B cell (primary cell): ENCODE measurements at regions not wholly inside any gene's neighbourhood (a gene's known extent, or its start where the extent isn't known, plus 50 kb on each side); places are given as distances from the start of the nearest gene placed in this dataset.

Experiments
- ATAC-seq: fragments of 200-7000 bp; cut with Tn5 transposase; one replicate; pipeline ENCODE4 v1.10.0; 2021; ENCODE audit warnings: low read depth, mild to moderate bottlenecking, moderate number of reproducible peaks, moderate library complexity
- CTCF ChIA-PET: fragments of 350-600 bp; sonication (Branson Sonifier 250); formaldehyde crosslinking; loops from one replicate; lab custom pipeline; 2021; ENCODE audit warnings: antibody characterized with exemption, inconsistent platforms; lab: Charles Lee
- POLR2A ChIA-PET: fragments of 350-600 bp; sonication (Branson Sonifier 250); formaldehyde crosslinking; loops from one replicate; lab custom pipeline; 2021; ENCODE audit warnings: antibody characterized with exemption; lab: Charles Lee
- DNase-seq: peaks from one replicate; pipeline ENCODE4 v3.0.0; 2013
- H2AFZ ChIP-seq: 2 replicates; pipeline ENCODE4 v1.6.1; 2012; ENCODE audit warnings: mild to moderate bottlenecking, low read depth, low read length; ENCODE audit not compliant: insufficient read depth, poor library complexity, severe bottlenecking
- H3K27ac ChIP-seq, 2 donors: 1 replicate in 1 of 2; 2 replicates in 1 of 2; pipeline ENCODE4 v1.5.1; 2012 to 2013; ENCODE audit warnings: low read length in 2 of 2, mild to moderate bottlenecking in 2 of 2, moderate library complexity in 1 of 2
- H3K27me3 ChIP-seq, 4 experiments: fragments of 200-600 bp in 1 of 4; sonication (generic) in 1 of 4; replicated peaks in 1 of 4; 1 replicate in 2 of 4; 2 replicates in 2 of 4; pipeline versions ENCODE4 v1.6.1 to v1.7.0; 2013 to 2016; ENCODE audit warnings: low read length in 3 of 4, mild to moderate bottlenecking in 2 of 4, mixed read lengths in 1 of 4, moderate library complexity in 1 of 4; ENCODE audit not compliant: insufficient read depth in 4 of 4, control insufficient read depth in 3 of 4; ENCODE audit errors: control extremely low read depth in 1 of 4
- H3K36me3 ChIP-seq, 2 experiments: replicated peaks in 1 of 2; 1 replicate in 1 of 2; 2 replicates in 1 of 2; pipeline versions ENCODE4 v1.6.1 to v1.7.1; 2013; ENCODE audit warnings: low read length in 1 of 2; ENCODE audit not compliant: insufficient read depth in 2 of 2, control insufficient read depth in 1 of 2; ENCODE audit errors: control extremely low read depth in 1 of 2, extremely low read depth in 1 of 2
- H3K4me1 ChIP-seq, 2 donors: fragments of 200-600 bp in 1 of 2; sonication (generic) in 1 of 2; 1 replicate in 1 of 2; 2 replicates in 1 of 2; pipeline versions ENCODE4 v1.5.1 to v1.6.1; 2013 to 2017; ENCODE audit warnings: low read length in 2 of 2; ENCODE audit not compliant: control insufficient read depth in 2 of 2, insufficient read depth in 2 of 2
- H3K4me2 ChIP-seq: replicated peaks from 2 replicates; pipeline ENCODE3; 2012; ENCODE audit warnings: mild to moderate bottlenecking, low read depth, low read length; ENCODE audit not compliant: poor library complexity, severe bottlenecking
- H3K4me3 ChIP-seq, 5 experiments: fragments of 200-600 bp in 1 of 5; sonication (generic) in 1 of 5; 1 replicate in 3 of 5; 2 replicates in 2 of 5; pipeline versions ENCODE4 v1.5.1 to v1.7.0; 2011 to 2016; ENCODE audit warnings: low read length in 4 of 5, mild to moderate bottlenecking in 4 of 5, low read depth in 2 of 5, control low read depth in 1 of 5, moderate library complexity in 1 of 5; ENCODE audit not compliant: insufficient read depth in 1 of 5; ENCODE audit errors: control extremely low read depth in 1 of 5, extremely low read depth in 1 of 5
- H3K79me2 ChIP-seq: fragments of 200-600 bp; sonication (generic); one replicate; pipeline ENCODE4 v1.6.0; 2016; ENCODE audit warnings: low read length; ENCODE audit not compliant: control insufficient read depth, insufficient read depth
- H3K9ac ChIP-seq: fragments of 200-600 bp; sonication (generic); 2 replicates; pipeline ENCODE4 v1.6.1; 2017; ENCODE audit warnings: mild to moderate bottlenecking, low read length, moderate library complexity
- H3K9me3 ChIP-seq, 3 donors: one replicate each; pipeline versions ENCODE4 v1.6.1 to v1.7.1; 2013; ENCODE audit warnings: low read length in 2 of 3; ENCODE audit not compliant: control insufficient read depth in 2 of 3, insufficient read depth in 1 of 3; ENCODE audit errors: control extremely low read depth in 1 of 3
- H4K20me1 ChIP-seq: 2 replicates; pipeline ENCODE4 v1.6.0; 2012; ENCODE audit warnings: mild to moderate bottlenecking, low read length; ENCODE audit not compliant: insufficient read depth, control insufficient read depth, poor library complexity, severe bottlenecking
- H3K27ac Mint-ChIP-seq: one replicate; pipeline ENCODE4 v1.8.0; 2021; ENCODE audit warnings: mixed read lengths
- H3K27me3 Mint-ChIP-seq: one replicate; pipeline ENCODE4 v1.8.0; 2021; ENCODE audit warnings: mixed read lengths
- H3K4me1 Mint-ChIP-seq: one replicate; pipeline ENCODE4 v1.8.0; 2021; ENCODE audit warnings: mixed read lengths
- H3K4me3 Mint-ChIP-seq: one replicate; pipeline ENCODE4 v1.8.0; 2021; ENCODE audit warnings: mixed read lengths
- H3K9me3 Mint-ChIP-seq: one replicate; pipeline ENCODE4 v1.8.0; 2022; ENCODE audit warnings: mixed read lengths; ENCODE audit not compliant: insufficient read depth
- CTCF ChIP-seq: fragments of 200-600 bp; IDR thresholded peaks from one replicate; pipeline ENCODE4 v1.8.0; 2022; ENCODE audit warnings: antibody characterized with exemption, mild to moderate bottlenecking
- EZH2 ChIP-seq: IDR thresholded peaks from 2 replicates; pipeline ENCODE4 v1.6.1; 2012; ENCODE audit warnings: borderline replicate concordance, low read depth, mild to moderate bottlenecking, moderate library complexity, low read length; ENCODE audit not compliant: insufficient read depth, poor library complexity, severe bottlenecking
- WGBS: methylation state at CpG from one replicate; pipeline ENCODE4 v1.1.5; 2013; ENCODE audit warnings: missing lambda C conversion rate; ENCODE audit not compliant: insufficient coverage; 5-methylcytosine and 5-hydroxymethylcytosine counted together
- intact Hi-C: fragments of 100-400 bp; cut with micrococcal nuclease; formaldehyde crosslinking; loops from one replicate; pipeline ENCODE4 v1.10.0; 2022

- no peaks in the 10 kb centered on the region for H3K36me3 ChIP-seq
- no peak overlapping the region for H3K27ac ChIP-seq
- H4K20me1 ChIP-seq: no peaks in the 10 kb centered on the region
- ChIA-PET CTCF (no interaction called here), POLR2A (no interaction called here)
- no peaks in the 10 kb centered on the region for H3K27me3 Mint-ChIP-seq
- TF ChIP-seq EZH2: no peak
- no peak for TF ChIP-seq CTCF
- no peak for ATAC-seq
- WGBS: no CpG with 5 or more reads among the region's 1 CpG
- DNase-seq: no peak
- H3K4me1 ChIP-seq: no peaks in the 10 kb centered on the region
- intact Hi-C loops: no loop called here
- peaks cover 0 to 2% (median 0%) of the 10 kb centered on the region in 3 donors for H3K9me3 ChIP-seq
- no peak overlapping the region for H3K4me2 ChIP-seq
- peaks cover 5% of the 10 kb centered on the region for H3K9me3 Mint-ChIP-seq
- H3K27me3 ChIP-seq: no peaks in the 10 kb centered on the region
- no peak overlapping the region for H3K9ac ChIP-seq
- H3K27ac Mint-ChIP-seq: no peak overlapping the region
- H2AFZ ChIP-seq: no peak overlapping the region
- no peak overlapping the region for H3K4me3 ChIP-seq
- H3K4me3 Mint-ChIP-seq: no peak overlapping the region
- H3K4me1 Mint-ChIP-seq: no peaks in the 10 kb centered on the region
- H3K79me2 ChIP-seq: no peaks in the 10 kb centered on the region
Observed at GRCh38 chr10:10317151-10317550, 700.5 kb upstream of the CELF2 start.

DNA sequence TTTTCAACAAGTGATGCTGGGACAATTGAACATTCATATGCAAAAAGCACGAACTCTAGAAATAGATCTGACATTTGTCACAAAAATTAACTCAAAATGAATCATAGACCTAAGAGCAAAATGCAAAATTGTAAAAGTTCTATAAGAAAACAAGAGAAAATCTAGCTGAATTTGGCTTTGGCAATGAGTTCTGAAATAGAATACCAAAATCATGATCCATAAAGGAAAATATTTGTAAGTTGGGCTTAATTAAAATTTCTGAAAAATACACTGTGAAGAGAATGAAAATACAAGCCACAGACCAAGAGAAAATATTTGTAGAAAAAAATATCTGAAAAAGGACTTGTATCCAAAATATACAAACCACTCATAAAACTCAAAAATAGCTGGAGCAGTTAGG, 698.8 kb upstream of the CELF2 start:
- Mint-ChIP-seq H3K9me3 (peaks cover 5% of the 10 kb centered on the region), H3K27ac (no peak overlapping the region), H3K4me3 (no peak overlapping the region), H3K27me3 (no peaks in the 10 kb centered on the region), H3K4me1 (no peaks in the 10 kb centered on the region)
- H3K4me2 ChIP-seq: no peak overlapping the region
- POLR2A ChIA-PET: no interaction called here
- H3K9me3 ChIP-seq: peaks cover 0 to 4% (median 0%) of the 10 kb centered on the region in 3 donors
- H3K27ac ChIP-seq: no peak overlapping the region
- DNase-seq (no peak), ATAC-seq (no peak)
- H3K79me2 ChIP-seq: no peaks in the 10 kb centered on the region
- H3K27me3 ChIP-seq: no peaks in the 10 kb centered on the region
- H3K4me1 ChIP-seq: no peaks in the 10 kb centered on the region
- H4K20me1 ChIP-seq: no peaks in the 10 kb centered on the region
- CTCF ChIA-PET: no interaction called here
- no peak overlapping the region for H3K4me3 ChIP-seq
- TF ChIP-seq EZH2 (no peak), CTCF (no peak)
- WGBS: no CpG with 5 or more reads among the region's 1 CpG
- intact Hi-C loops: no loop called here
- H3K9ac ChIP-seq: no peak overlapping the region
- H3K36me3 ChIP-seq: no peaks in the 10 kb centered on the region
- no peak overlapping the region for H2AFZ ChIP-seq
